Endodermal cell (in vitro differentiated cells): ENCODE measurements at regions not wholly inside any gene's neighbourhood (a gene's known extent, or its start where the extent isn't known, plus 50 kb on each side); places are given as distances from the start of the nearest gene placed in this dataset.

Experiments used
- DNase-seq: peaks from one replicate; pipeline ENCODE4 v3.0.0-alpha.2; 2017
- H3K27ac ChIP-seq: 2 replicates; pipeline ENCODE4 v1.5.1; 2013; ENCODE audit warnings: mild to moderate bottlenecking, low read depth, low read length, moderate library complexity
- H3K27me3 ChIP-seq: 2 replicates; pipeline ENCODE4 v1.6.1; 2013; ENCODE audit warnings: mild to moderate bottlenecking, low read length, moderate library complexity; ENCODE audit not compliant: insufficient read depth, control insufficient read depth, poor library complexity, severe bottlenecking
- H3K36me3 ChIP-seq: 2 replicates; pipeline ENCODE4 v1.7.0; 2013; ENCODE audit warnings: mild to moderate bottlenecking, low read length, moderate library complexity; ENCODE audit not compliant: control insufficient read depth, insufficient read depth
- H3K4me1 ChIP-seq: one replicate; pipeline ENCODE4 v1.7.0; 2013; ENCODE audit warnings: low read length; ENCODE audit not compliant: control insufficient read depth, insufficient read depth
- H3K4me3 ChIP-seq: 2 replicates; pipeline ENCODE4 v1.5.1; 2013; ENCODE audit warnings: mild to moderate bottlenecking, low read length, moderate library complexity
- H3K9ac ChIP-seq: 2 replicates; pipeline ENCODE4 v1.6.1; 2013; ENCODE audit warnings: mild to moderate bottlenecking, low read length, moderate library complexity; ENCODE audit not compliant: poor library complexity, severe bottlenecking; ENCODE audit errors: extremely low read depth
- H3K9me3 ChIP-seq: 2 replicates; pipeline ENCODE4 v1.6.1; 2013; ENCODE audit warnings: mild to moderate bottlenecking, low read length, moderate library complexity; ENCODE audit not compliant: control insufficient read depth
- H3K27ac Mint-ChIP-seq: 2 replicates; pipeline ENCODE4 v1.8.0; 2020; ENCODE audit warnings: mixed read lengths
- H3K27me3 Mint-ChIP-seq: 2 replicates; pipeline ENCODE4 v1.8.0; 2021; ENCODE audit warnings: mild to moderate bottlenecking, mixed read lengths; ENCODE audit not compliant: insufficient read depth
- H3K36me3 Mint-ChIP-seq: 2 replicates; pipeline ENCODE4 v1.8.0; 2020; ENCODE audit warnings: low read depth, mixed read lengths
- H3K4me1 Mint-ChIP-seq: 2 replicates; pipeline ENCODE4 v1.8.0; 2020; ENCODE audit warnings: mixed read lengths
- H3K4me3 Mint-ChIP-seq: 2 replicates; pipeline ENCODE4 v1.8.0; 2020; ENCODE audit warnings: mild to moderate bottlenecking, moderate library complexity, mixed read lengths
- H3K9me3 Mint-ChIP-seq: 2 replicates; pipeline ENCODE4 v1.8.0; 2020; ENCODE audit warnings: mild to moderate bottlenecking, mixed read lengths
- CTCF ChIP-seq: fragments of 200-600 bp; sonication (generic); conservative IDR thresholded peaks from 2 replicates; pipeline ENCODE4 v1.5.0; 2021; ENCODE audit warnings: antibody characterized with exemption, mild to moderate bottlenecking
- WGBS, 2 experiments: methylation state at CpG; one replicate each; pipeline versions ENCODE4 v1.1.5 to v1.1.7; 2013; ENCODE audit warnings: missing lambda C conversion rate in 2 of 2, mixed read lengths in 1 of 2; ENCODE audit not compliant: insufficient coverage in 1 of 2, insufficient read length in 1 of 2; 5-methylcytosine and 5-hydroxymethylcytosine counted together

DNA sequence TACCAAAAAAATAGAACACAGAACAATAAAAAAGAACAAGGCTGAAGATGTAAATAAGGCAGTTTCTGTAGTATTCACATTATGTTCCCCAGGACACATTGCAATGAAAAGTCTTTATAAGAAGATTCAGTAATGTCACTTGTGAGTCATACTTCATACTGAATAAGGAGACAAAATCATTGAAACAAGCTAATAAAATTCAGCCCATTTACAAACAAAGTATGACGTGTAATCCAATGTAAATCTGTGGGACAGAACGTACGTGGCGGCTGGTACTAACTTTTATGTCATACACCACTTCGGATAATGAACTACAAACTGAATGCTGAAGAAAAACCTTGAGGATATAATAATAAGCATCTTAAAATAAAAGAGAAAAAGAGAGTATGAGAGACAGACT is 512.8 kb upstream of the MIR17HG start:
- Histone ChIP-seq H3K27ac (no peak overlapping the region), H3K9me3 (no peaks in the 10 kb centered on the region), H3K36me3 (no peaks in the 10 kb centered on the region), H3K27me3 (peaks cover 36% of the 10 kb centered on the region), H3K4me1 (peaks cover 5% of the 10 kb centered on the region), H3K4me3 (no peak overlapping the region), H3K9ac (no peak overlapping the region)
- Mint-ChIP-seq H3K9me3 (peaks cover 2% of the 10 kb centered on the region), H3K36me3 (peaks cover 2% of the 10 kb centered on the region), H3K27me3 (peaks cover 56% of the 10 kb centered on the region), H3K4me3 (no peak overlapping the region), H3K27ac (no peak overlapping the region), H3K4me1 (peaks cover 17% of the 10 kb centered on the region)
- TF ChIP-seq CTCF: no peak
- WGBS, 2 experiments: 98% methylated on average over 5 of the region's 5 CpGs; no CpG with 5 or more reads in 1 of the 2 experiments
- no peak for DNase-seq

DNA sequence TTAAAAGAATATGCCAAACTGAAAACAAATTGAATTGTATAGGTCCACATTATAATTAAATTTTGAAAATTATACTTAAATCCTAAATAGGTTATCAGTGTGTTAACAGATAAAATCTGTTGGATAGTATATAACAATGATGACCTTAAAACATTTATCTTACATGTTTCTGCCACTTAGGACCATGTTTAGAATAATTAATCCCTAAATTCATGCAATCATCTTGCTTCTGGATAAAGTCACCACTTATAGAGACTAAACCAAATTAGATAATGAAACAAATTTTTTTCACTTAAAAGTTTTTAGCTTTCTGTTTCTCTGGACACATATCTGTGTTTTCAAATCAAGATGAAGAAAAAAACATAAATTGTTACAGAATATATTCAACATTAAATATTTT is 511.7 kb upstream of the MIR17HG start:
- H3K27ac ChIP-seq: no peak overlapping the region
- H3K27me3 ChIP-seq: peaks cover 25% of the 10 kb centered on the region
- H3K9me3 ChIP-seq: no peaks in the 10 kb centered on the region
- peaks cover 5% of the 10 kb centered on the region for H3K4me1 ChIP-seq
- Mint-ChIP-seq H3K4me1 (peaks cover 22% of the 10 kb centered on the region), H3K36me3 (peaks cover 13% of the 10 kb centered on the region), H3K4me3 (no peak overlapping the region), H3K27ac (no peak overlapping the region), H3K9me3 (peaks cover 12% of the 10 kb centered on the region), H3K27me3 (peaks cover 56% of the 10 kb centered on the region)
- no peaks in the 10 kb centered on the region for H3K36me3 ChIP-seq
- no peak overlapping the region for H3K9ac ChIP-seq
- no peak for TF ChIP-seq CTCF
- H3K4me3 ChIP-seq: no peak overlapping the region
- no peak for DNase-seq

DNA sequence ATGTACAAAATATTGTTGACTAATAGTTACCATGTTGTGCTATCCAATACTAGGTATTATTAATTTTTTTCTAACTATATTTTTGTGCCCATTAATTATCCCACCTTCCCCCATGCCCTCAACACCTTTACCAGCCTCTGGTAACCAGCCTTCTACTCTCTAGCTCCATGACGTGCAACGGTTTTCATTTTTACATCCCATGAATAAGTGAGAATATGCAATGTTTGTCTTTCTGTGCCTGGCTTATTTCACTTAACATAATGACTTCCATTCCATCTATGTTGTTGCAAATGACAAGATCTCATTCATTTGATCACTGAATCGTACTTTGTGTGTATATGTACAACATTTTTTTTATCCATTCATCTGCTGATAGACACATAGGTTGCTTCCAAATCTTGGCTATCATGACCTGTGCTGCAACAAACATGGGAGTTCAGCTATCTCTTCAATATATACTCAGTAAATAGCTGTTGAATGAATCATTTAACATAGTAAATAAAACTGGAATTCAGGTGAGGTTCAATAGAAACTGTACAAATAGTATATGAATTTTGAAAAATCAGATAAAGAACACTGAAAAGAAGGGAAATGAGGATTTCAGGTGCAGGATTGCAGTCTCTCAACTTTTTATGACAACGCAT is 509.0 kb upstream of the MIR17HG start:
- H3K9me3 ChIP-seq: no peaks in the 10 kb centered on the region
- no peak overlapping the region for H3K27ac ChIP-seq
- Mint-ChIP-seq H3K36me3 (peaks cover 23% of the 10 kb centered on the region), H3K27ac (no peak overlapping the region), H3K4me3 (no peak overlapping the region), H3K9me3 (peaks cover 12% of the 10 kb centered on the region), H3K4me1 (peaks cover 16% of the 10 kb centered on the region), H3K27me3 (peaks cover 47% of the 10 kb centered on the region)
- H3K27me3 ChIP-seq: peaks cover 16% of the 10 kb centered on the region
- no peak for DNase-seq
- no peaks in the 10 kb centered on the region for H3K36me3 ChIP-seq
- peak overlapping the region; percentile 32 for H3K4me3 ChIP-seq
- no peaks in the 10 kb centered on the region for H3K4me1 ChIP-seq
- no peak overlapping the region for H3K9ac ChIP-seq
- TF ChIP-seq CTCF: no peak
- WGBS, 2 experiments: 95% methylated on average over 2 to 4 of the region's 4 CpGs
